ENCODE measurements at regions not wholly inside any gene's neighbourhood (a gene's known extent, or its start where the extent isn't known, plus 50 kb on each side); places are given as distances from the start of the nearest gene placed in this dataset.
"Not testable (repeated sequence)": the region's sequence is repeated elsewhere in the genome, so short reads cannot be mapped to it uniquely, and the experiment has no call there.

GRCh38 chr15:47116698-47117097 lies 600.6 kb upstream of the SEMA6D start:
- no peak overlapping the region for H3K4me3 ChIP-seq (ENCODE audit: low read depth, low read length)
- TF ChIP-seq CTCF (IDR thresholded peaks at IDR 0.05; ENCODE audit: low read depth, low read length), result no peak

- TF ChIP-seq CTCF (IDR thresholded peaks at IDR 0.05; ENCODE audit: low read depth, low read length), result no peak
- H3K4me3 ChIP-seq (ENCODE audit: low read depth, low read length), result no peak overlapping the region
These were observed 598.0 kb upstream of the SEMA6D start for GRCh38 chr15:47119349-47119748.

- no peak overlapping the region for H3K4me3 ChIP-seq (ENCODE audit: low read depth, low read length)
- TF ChIP-seq CTCF (IDR thresholded peaks at IDR 0.05; ENCODE audit: low read depth, low read length), result no peak
These were observed 592.7 kb upstream of the SEMA6D start for GRCh38 chr15:47124430-47125102.

GRCh38 chr15:47129033-47129432 lies 588.3 kb upstream of the SEMA6D start:
- no peak for TF ChIP-seq CTCF (IDR thresholded peaks at IDR 0.05; ENCODE audit: low read depth, low read length)
- no peak overlapping the region for H3K4me3 ChIP-seq (ENCODE audit: low read depth, low read length)

- H3K4me3 ChIP-seq (ENCODE audit: low read depth, low read length), result not testable (repeated sequence)
These were observed 585.9 kb upstream of the SEMA6D start for GRCh38 chr15:47131450-47131849.

GRCh38 chr15:47135267-47135666 lies 582.0 kb upstream of the SEMA6D start:
- no peak for TF ChIP-seq CTCF (IDR thresholded peaks at IDR 0.05; ENCODE audit: low read depth, low read length)
- no peak overlapping the region for H3K4me3 ChIP-seq (ENCODE audit: low read depth, low read length)

- no peak for TF ChIP-seq CTCF (IDR thresholded peaks at IDR 0.05; ENCODE audit: low read depth, low read length)
- H3K4me3 ChIP-seq (ENCODE audit: low read depth, low read length), result no peak overlapping the region
These were observed 581.1 kb upstream of the SEMA6D start for GRCh38 chr15:47136236-47136635.

- H3K4me3 ChIP-seq (ENCODE audit: low read depth, low read length), result no peak overlapping the region
- TF ChIP-seq CTCF (IDR thresholded peaks at IDR 0.05; ENCODE audit: low read depth, low read length), result no peak
These were observed 577.3 kb upstream of the SEMA6D start for GRCh38 chr15:47139965-47140364.

Data from WI38 (cell line).